ENCODE measurements at regions not wholly inside any gene's neighbourhood (a gene's known extent, or its start where the extent isn't known, plus 50 kb on each side); places are given as distances from the start of the nearest gene placed in this dataset.
"Not testable (repeated sequence)": the region's sequence is repeated elsewhere in the genome, so short reads cannot be mapped to it uniquely, and the experiment has no call there.

DNA sequence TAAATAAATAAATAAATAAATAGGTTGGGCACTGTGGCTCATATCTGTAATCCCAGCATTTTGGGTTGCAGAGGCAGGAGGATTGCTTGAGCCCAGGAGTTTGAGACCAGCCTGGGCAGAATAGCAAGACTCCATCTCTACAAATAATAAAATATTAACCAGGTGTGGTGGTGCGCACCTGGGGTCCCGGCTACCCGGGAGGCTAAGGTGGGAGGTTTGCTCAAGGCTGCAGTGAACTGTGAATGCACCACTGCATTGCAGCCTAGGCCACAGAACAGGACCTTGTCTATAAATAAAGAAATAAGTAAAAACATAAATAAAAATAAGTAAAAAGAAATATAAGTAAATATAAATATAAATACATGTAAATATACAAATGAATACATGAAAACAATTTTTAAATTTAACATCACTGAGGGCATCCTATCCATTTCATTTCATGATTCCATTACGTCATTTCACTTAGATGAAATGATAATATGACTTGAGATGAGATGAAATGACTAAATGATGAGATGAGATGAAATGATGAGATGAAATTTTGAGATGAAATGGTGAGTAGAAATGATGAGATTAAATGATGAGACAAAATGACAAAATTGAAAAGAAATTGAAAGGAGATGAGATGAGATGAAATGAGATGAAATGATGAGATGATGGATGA, 233.4 kb downstream of the GOLGA6L6 start:
- H3K27ac ChIP-seq (ENCODE audit: low read length); H3K4me3 ChIP-seq (ENCODE audit: low read depth in 2 of 2, low read length in 2 of 2); ATAC-seq; H3K4me1 ChIP-seq (ENCODE audit: control insufficient read depth, insufficient read depth, low read length); BruUV-seq (replicated peaks); POLR2A ChIA-PET; CTCF ChIA-PET; H3K9me3 ChIP-seq (ENCODE audit: control insufficient read depth, insufficient read depth, low read depth, low read length); in situ Hi-C loops (cut with HindIII; ENCODE audit: low pct_unique_long_range_greater_than_20kb, low sequenced_read_pairs); DNase-seq (ENCODE audit: low read depth, low spot score); intact Hi-C loops (cut with micrococcal nuclease; ENCODE audit: unreplicated experiment); H3K27me3 ChIP-seq (ENCODE audit: control insufficient read depth, insufficient read depth, low read length); H3K36me3 ChIP-seq (ENCODE audit: control insufficient read depth, insufficient read depth, low read length): not testable (repeated sequence)

DNA sequence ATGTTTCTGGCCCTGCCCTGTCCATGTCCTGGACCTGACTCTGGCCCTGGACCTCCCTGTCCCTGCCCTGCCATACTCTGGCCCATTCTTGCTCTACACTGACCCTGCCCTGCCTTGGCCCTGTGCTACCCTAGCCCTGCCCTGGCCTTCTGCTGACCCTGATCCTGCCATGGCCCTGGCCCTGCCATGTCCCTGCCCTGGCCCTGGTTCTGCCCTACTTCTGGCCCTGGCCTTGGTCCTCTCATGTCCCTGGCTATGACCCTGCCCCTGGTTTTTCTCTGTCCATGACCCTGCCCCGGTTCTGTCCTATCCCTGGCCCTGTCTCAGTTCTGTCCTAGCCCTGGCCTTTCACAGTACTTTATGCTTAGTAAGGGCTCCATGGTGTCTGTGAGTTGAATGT, 234.5 kb downstream of the GOLGA6L6 start:
- BruUV-seq (replicated peaks); POLR2A ChIA-PET; CTCF ChIA-PET; H3K27me3 ChIP-seq (ENCODE audit: control insufficient read depth, insufficient read depth, low read length); DNase-seq (ENCODE audit: low read depth, low spot score); in situ Hi-C loops (cut with HindIII; ENCODE audit: low pct_unique_long_range_greater_than_20kb, low sequenced_read_pairs); H3K9me3 ChIP-seq (ENCODE audit: control insufficient read depth, insufficient read depth, low read depth, low read length); ATAC-seq; H3K36me3 ChIP-seq (ENCODE audit: control insufficient read depth, insufficient read depth, low read length); H3K4me1 ChIP-seq (ENCODE audit: control insufficient read depth, insufficient read depth, low read length); H3K27ac ChIP-seq (ENCODE audit: low read length); intact Hi-C loops (cut with micrococcal nuclease; ENCODE audit: unreplicated experiment); H3K4me3 ChIP-seq (ENCODE audit: low read depth in 2 of 2, low read length in 2 of 2): not testable (repeated sequence)

DNA sequence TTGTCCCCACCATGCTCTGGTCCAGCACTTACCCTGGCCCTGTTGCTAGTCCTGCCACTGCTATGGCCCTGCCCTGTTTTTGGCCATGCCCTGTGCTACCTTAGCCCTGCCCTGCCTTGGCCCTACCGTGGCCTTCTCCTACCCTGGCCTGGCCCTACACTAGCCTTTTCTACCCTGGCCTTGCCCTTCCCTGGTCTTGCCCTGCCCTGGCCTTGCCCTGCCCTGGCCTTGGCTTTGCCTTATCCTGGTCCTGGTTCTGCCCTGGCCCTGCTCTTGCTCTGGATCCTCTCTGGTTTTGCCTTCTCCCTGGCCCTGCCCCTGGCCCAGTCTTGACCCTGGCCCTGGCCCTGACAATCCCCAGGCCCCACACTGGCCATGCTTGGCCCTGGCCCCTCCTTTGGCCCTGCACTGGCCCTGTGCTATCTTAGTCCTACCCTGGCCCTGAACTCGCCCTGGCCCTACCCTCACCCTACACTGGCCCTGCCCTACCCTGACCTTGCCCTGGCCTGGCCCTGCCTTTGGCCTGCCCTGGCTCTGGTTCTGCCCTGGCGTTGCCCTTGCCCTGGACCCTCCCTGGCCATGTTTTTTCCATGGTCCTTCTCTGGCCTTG, 235.0 kb downstream of the GOLGA6L6 start:
- POLR2A ChIA-PET; in situ Hi-C loops (cut with HindIII; ENCODE audit: low pct_unique_long_range_greater_than_20kb, low sequenced_read_pairs); H3K27ac ChIP-seq (ENCODE audit: low read length); BruUV-seq (replicated peaks); H3K27me3 ChIP-seq (ENCODE audit: control insufficient read depth, insufficient read depth, low read length); H3K9me3 ChIP-seq (ENCODE audit: control insufficient read depth, insufficient read depth, low read depth, low read length); H3K36me3 ChIP-seq (ENCODE audit: control insufficient read depth, insufficient read depth, low read length); ATAC-seq; H3K4me3 ChIP-seq (ENCODE audit: low read depth in 2 of 2, low read length in 2 of 2); CTCF ChIA-PET; DNase-seq (ENCODE audit: low read depth, low spot score); intact Hi-C loops (cut with micrococcal nuclease; ENCODE audit: unreplicated experiment); H3K4me1 ChIP-seq (ENCODE audit: control insufficient read depth, insufficient read depth, low read length): not testable (repeated sequence)

DNA sequence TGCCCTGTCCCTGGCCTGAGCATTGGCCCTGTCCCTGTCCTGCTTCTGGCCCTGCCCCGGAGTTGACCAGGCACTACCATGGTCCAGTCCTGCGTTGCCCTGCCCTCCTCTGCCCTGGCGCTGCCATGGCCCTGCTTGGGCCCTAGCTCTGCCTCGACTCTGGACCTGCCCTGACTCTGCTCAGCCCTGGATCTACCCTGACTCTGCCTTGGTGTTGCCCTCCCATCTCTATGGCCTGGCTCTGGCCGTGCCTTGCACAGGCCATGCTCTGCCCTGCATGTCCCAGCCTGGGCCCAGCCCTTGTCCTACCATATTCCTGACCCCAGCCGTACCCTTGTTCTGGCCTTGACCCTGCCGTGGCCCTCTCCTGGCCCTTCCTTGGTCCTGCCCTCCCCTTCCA, 235.7 kb downstream of the GOLGA6L6 start:
- H3K27ac ChIP-seq (ENCODE audit: low read length); CTCF ChIA-PET; H3K36me3 ChIP-seq (ENCODE audit: control insufficient read depth, insufficient read depth, low read length); BruUV-seq (replicated peaks); H3K9me3 ChIP-seq (ENCODE audit: control insufficient read depth, insufficient read depth, low read depth, low read length); in situ Hi-C loops (cut with HindIII; ENCODE audit: low pct_unique_long_range_greater_than_20kb, low sequenced_read_pairs); intact Hi-C loops (cut with micrococcal nuclease; ENCODE audit: unreplicated experiment); H3K4me1 ChIP-seq (ENCODE audit: control insufficient read depth, insufficient read depth, low read length); DNase-seq (ENCODE audit: low read depth, low spot score); ATAC-seq; H3K4me3 ChIP-seq (ENCODE audit: low read depth in 2 of 2, low read length in 2 of 2); H3K27me3 ChIP-seq (ENCODE audit: control insufficient read depth, insufficient read depth, low read length); POLR2A ChIA-PET: not testable (repeated sequence)

GRCh38 chr15:20305015-20305465, 236.6 kb downstream of the GOLGA6L6 start:
- H3K36me3 ChIP-seq (ENCODE audit: control insufficient read depth, insufficient read depth, low read length); ATAC-seq; DNase-seq (ENCODE audit: low read depth, low spot score); H3K4me1 ChIP-seq (ENCODE audit: control insufficient read depth, insufficient read depth, low read length); H3K27me3 ChIP-seq (ENCODE audit: control insufficient read depth, insufficient read depth, low read length); H3K27ac ChIP-seq (ENCODE audit: low read length); H3K9me3 ChIP-seq (ENCODE audit: control insufficient read depth, insufficient read depth, low read depth, low read length); POLR2A ChIA-PET; in situ Hi-C loops (cut with HindIII; ENCODE audit: low pct_unique_long_range_greater_than_20kb, low sequenced_read_pairs); H3K4me3 ChIP-seq (ENCODE audit: low read depth in 2 of 2, low read length in 2 of 2); BruUV-seq (replicated peaks); CTCF ChIA-PET; intact Hi-C loops (cut with micrococcal nuclease; ENCODE audit: unreplicated experiment): not testable (repeated sequence)

DNA sequence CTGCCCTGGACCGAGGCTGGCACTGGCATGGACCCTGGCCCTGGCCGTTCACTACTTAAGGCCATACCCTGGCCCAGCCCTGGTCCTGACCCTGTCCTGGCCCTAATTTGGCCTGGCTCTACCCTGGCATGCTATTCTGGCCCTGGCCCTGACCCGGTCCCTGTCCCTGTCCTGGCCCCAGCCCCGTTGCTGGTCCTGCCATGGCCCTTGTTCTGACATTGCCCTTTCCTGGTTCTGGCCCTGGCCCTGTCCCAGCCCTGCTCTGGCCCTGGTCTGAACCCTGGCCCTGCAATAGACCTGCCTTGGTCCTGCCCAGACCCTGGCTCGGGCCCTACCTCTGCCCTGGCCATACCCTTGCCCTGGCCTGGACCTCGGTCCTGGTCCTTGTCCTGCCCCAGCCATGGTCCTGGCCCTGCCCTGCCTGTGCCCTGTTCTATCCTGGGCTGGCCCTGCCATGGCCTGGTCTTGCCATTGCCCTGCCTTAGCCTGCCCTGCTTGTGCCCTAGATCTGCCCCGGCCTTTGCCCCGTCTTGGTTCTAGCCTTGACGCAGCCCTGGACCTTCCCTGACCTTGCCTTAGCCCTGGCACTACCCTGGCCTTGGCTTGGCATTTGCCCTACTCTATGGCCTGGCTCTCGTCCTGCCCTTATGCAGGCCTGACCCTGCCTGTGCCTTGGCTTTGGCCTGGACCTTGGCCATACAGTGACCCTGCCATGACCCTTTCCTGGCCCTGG, 237.2 kb downstream of the GOLGA6L6 start:
- H3K27me3 ChIP-seq (ENCODE audit: control insufficient read depth, insufficient read depth, low read length); H3K9me3 ChIP-seq (ENCODE audit: control insufficient read depth, insufficient read depth, low read depth, low read length); BruUV-seq (replicated peaks); H3K27ac ChIP-seq (ENCODE audit: low read length); CTCF ChIA-PET; ATAC-seq; H3K4me1 ChIP-seq (ENCODE audit: control insufficient read depth, insufficient read depth, low read length); POLR2A ChIA-PET; DNase-seq (ENCODE audit: low read depth, low spot score); H3K36me3 ChIP-seq (ENCODE audit: control insufficient read depth, insufficient read depth, low read length); intact Hi-C loops (cut with micrococcal nuclease; ENCODE audit: unreplicated experiment); in situ Hi-C loops (cut with HindIII; ENCODE audit: low pct_unique_long_range_greater_than_20kb, low sequenced_read_pairs); H3K4me3 ChIP-seq (ENCODE audit: low read depth in 2 of 2, low read length in 2 of 2): not testable (repeated sequence)

DNA sequence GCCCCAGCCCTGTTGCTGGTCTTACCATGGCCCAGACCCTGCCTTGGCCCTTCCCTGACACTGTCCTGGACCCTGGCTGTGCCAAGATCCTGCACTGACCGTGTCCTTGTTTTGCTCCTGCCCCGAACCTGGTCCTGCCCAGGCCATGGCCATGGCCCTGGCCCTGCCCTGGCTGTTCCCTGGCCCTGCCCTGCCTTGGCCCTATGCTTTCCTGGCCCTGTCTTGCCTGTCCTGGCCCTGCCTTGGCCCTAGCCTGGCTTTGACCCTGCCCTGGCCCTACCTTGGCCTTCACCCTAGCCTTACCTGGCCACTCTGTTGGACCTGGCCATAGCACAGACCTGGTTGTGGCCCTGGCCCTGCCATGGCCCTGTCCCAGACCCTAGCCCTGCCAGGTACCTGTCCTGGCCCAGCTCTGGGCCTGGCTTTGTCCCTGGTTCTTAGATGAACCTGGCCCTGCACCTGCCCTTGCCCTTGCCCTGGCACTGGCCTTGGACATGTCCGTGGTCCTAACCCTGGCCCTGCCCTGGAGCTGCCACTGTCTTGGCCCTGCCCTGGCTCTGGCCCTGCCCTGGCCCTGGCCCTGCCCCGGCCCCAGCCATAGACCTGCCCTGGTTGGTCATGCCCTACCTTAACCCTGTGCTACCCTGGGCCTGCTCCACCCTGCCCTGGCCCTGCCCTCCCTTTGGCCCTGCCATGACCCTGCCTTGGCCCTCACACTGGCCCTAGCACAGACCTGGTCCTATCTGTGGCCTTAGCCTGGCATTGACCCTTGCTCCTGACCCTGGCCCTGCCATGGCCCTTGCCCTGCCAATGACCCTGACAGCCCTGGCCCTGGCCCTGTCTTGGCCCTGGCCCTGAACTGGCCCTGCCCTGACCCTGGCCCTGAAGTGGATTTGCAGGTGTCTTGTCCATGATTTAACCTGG, 238.1 kb downstream of the GOLGA6L6 start:
- H3K27me3 ChIP-seq (ENCODE audit: control insufficient read depth, insufficient read depth, low read length); BruUV-seq (replicated peaks); DNase-seq (ENCODE audit: low read depth, low spot score); H3K27ac ChIP-seq (ENCODE audit: low read length); H3K4me1 ChIP-seq (ENCODE audit: control insufficient read depth, insufficient read depth, low read length); ATAC-seq; H3K36me3 ChIP-seq (ENCODE audit: control insufficient read depth, insufficient read depth, low read length); POLR2A ChIA-PET; intact Hi-C loops (cut with micrococcal nuclease; ENCODE audit: unreplicated experiment); CTCF ChIA-PET; H3K4me3 ChIP-seq (ENCODE audit: low read depth in 2 of 2, low read length in 2 of 2); H3K9me3 ChIP-seq (ENCODE audit: control insufficient read depth, insufficient read depth, low read depth, low read length); in situ Hi-C loops (cut with HindIII; ENCODE audit: low pct_unique_long_range_greater_than_20kb, low sequenced_read_pairs): not testable (repeated sequence)

All from Panc1 (cell line).